Stimulated activated CD4-positive, alpha-beta T cell treated with anti-CD3 and anti-CD28 coated beads, Interleukin-1b, Interleukin-23, amount 100 ng/mL, for 48 hours (primary cell): ENCODE measurements at regions not wholly inside any gene's neighbourhood (a gene's known extent, or its start where the extent isn't known, plus 50 kb on each side); places are given as distances from the start of the nearest gene placed in this dataset.

Source experiments
- DNase-seq: peaks from one replicate; pipeline ENCODE4 v3.0.0-alpha.2; 2020

DNA sequence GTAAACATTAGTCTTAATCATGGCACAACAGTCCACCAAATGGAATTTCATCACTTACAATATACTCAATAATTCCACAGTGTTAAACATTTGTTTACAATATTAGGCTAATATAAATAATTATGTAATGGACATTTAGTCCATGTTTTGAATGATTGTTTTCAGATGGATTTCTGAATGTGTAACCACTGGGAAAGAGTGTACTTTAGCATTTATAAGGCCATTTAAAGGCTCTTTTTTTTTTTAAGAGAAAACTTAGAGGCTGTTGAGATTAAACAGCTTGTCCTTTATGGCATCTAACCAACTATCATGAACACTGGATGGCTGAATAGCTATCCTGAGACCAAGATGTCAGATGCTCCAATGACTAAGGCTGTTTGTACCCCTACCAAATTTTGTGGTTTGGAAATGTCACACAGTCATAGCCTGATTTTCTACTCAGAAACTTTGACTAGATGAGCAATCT is 248.3 kb upstream of the GLI3 start:
- no peak for DNase-seq

GRCh38 chr7:42483886-42484285 is 246.9 kb upstream of the GLI3 start:
- no peak for DNase-seq

GRCh38 chr7:42479816-42480633 is 243.0 kb upstream of the GLI3 start:
- DNase-seq: no peak

- DNase-seq: no peak
Observed at GRCh38 chr7:42479452-42479815, 242.4 kb upstream of the GLI3 start.

GRCh38 chr7:42478717-42479116 is 241.7 kb upstream of the GLI3 start:
- DNase-seq: no peak

DNA sequence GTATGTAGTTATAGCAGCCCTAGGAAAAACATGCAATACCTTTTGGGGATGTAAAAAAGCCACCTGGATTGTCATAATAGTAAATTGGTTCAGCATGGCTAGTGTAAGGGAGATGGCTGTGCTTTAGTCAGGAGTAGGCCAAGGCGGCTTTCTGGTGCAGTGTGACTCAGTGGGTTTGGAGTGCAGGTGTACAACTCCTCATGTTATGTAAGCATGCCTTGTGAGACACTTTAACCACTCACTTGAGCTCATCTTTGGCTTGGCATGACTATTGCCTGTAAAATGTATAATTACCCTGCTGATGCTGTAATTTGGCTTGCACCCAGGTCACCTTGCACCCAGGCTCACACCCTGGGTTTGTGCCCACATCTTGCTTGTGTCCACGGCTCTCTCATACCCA is 239.2 kb upstream of the GLI3 start:
- DNase-seq: no peak

GRCh38 chr7:42475082-42475481 is 238.1 kb upstream of the GLI3 start:
- no peak for DNase-seq

DNA sequence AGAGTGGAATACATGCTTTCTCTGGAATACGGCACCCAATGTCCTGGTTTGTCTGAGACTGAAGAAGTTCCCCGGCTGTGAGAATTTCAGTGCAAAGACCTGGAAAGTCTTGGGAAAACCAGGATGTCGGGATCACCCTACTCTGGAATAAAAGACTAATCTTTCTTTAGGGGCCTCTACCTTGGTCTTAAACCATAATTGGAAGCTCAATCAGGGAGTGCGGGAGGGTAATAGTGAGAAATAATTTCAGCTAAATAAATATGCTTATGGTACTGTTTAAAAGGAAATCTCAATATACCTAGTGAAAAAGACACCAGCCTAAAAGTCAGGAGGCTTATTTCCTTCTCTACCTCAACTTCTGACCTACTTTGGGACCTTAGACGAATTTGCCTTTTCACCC is 236.1 kb upstream of the GLI3 start:
- DNase-seq: no peak

DNA sequence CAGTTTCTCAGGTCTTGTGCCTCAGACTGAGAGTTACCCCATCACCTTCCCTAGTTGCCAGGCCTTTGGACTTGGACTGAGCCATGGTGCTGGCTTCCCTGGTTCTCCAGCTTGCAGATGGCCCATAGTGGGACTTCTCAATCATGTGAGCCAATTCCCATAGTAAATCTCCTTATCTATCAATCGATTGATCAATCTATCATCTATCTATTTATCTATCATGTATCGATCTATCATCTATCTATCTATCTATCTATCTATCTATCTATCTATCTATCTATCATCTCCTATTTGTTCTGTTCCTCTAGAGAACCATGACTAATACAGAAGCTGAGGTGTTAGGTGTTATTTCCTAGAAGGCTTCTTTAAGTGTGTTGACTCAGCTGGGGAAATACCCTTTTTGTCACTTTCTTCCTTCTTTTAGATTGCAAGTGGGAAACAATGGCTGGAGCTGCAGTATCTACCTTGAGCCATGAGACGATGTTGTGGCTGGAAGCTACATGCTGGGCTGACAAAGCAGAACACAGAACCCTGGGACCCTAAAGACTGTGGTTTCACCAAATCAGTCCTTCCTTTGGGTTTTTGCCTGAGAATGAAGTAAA is 234.7 kb upstream of the GLI3 start:
- no peak for DNase-seq

DNA sequence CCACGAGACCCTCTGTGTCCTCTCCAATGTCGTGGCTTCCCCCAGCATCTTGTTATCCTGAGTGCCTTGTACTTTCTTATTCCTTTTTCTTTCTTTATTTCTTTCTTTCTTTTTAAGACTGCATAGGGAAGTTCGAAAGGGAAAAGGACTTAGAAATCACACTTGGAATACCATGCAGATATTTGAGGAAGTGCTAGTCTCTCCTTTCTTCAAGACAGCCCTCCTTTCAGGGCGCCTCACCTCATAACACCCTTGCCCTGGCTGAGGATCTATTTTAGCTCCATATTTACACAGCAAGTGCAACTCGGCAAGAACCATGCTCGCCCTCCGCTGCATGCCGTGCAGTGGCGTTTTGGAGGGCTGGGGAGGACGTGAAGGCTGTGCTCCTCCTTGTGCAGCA is 232.3 kb upstream of the GLI3 start:
- DNase-seq: no peak

- no peak for DNase-seq
Observed at GRCh38 chr7:42468471-42468870, 231.5 kb upstream of the GLI3 start.

DNA sequence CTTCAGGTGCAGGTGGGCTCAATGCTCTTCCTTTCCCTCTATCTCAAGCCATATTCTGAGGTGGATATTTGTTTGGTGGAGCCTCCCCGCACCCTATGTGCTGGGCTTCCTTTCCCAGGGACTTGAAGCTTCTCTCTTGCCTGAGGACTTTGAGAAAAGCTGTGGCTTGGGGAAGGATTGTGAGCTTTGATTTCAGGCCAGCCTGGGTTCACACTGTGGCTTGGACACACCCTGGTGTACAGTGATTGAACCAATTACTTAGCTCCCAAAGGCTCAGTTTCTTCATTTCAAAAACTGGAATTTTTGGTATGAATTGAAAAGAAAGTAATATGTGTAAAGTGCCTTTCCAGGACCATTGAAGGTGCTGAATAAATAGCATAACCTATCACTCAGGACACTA is 224.5 kb upstream of the GLI3 start:
- DNase-seq: no peak

- DNase-seq: no peak
Observed at GRCh38 chr7:42460933-42461332, 223.9 kb upstream of the GLI3 start.

DNA sequence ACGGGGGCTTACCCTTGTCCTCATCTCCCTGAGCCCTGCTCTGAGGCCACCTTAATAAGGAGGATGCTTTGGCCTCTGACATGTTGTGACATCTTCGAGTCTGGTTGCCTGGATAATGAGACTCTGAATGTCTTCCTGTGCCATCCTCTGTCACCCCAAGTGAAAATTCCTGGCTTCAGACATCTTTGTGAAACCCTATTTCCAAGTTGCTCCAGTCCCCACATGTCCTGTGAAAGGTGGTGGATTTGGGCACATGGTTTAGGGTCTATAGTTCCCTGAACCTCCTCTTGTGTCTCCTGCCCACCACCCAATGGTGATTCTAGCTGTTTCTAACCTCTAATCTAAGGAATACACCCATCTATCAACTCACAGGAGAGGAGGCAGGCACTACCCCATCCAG is 223.1 kb upstream of the GLI3 start:
- DNase-seq: no peak

DNA sequence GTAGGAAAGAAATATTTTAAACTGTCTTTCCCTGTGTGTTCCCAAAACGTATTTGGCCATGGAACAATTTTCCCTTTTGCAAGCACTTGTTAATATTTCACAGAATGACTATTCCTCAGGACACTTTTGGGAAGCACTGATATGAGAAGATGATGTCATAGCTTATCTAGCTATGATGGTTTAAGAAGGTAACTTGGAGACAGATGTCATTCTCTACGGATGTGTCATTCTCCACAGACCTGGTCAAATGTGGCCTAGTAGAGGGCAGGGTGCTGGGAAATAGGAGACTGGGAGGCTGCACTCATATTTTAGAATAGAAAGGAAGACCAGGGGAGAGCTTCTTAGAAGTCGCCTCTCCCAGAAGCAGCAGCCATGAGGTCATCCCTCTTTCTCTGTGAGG is 220.7 kb upstream of the GLI3 start:
- DNase-seq: no peak

DNA sequence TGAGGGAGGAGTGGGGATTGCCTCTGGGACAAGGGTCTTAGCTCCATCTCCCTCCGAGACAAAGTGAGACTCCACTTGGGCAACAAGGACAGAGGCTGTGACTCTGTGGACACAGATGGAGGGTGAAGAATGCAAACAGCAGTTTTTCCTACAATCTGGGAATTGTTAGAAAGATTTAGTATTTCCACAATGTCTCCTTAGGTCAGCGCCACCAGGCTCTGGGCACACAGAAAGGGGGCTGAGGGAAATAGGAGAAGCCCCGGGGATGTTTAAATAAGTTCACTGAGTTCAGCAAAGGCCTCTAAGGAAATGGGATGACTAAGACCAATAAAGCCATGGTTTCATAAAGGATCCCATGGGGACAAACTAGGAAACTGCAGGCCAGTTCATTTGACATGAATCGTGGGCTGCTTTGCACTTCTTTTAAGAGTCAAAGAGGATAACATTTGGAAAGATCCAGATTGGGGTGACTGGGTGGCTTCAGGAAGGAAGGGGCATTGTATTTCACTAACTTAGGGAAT is 219.8 kb upstream of the GLI3 start:
- no peak for DNase-seq

GRCh38 chr7:42456267-42456666 is 219.3 kb upstream of the GLI3 start:
- DNase-seq: no peak

GRCh38 chr7:42453931-42454361 is 216.9 kb upstream of the GLI3 start:
- DNase-seq: no peak

DNA sequence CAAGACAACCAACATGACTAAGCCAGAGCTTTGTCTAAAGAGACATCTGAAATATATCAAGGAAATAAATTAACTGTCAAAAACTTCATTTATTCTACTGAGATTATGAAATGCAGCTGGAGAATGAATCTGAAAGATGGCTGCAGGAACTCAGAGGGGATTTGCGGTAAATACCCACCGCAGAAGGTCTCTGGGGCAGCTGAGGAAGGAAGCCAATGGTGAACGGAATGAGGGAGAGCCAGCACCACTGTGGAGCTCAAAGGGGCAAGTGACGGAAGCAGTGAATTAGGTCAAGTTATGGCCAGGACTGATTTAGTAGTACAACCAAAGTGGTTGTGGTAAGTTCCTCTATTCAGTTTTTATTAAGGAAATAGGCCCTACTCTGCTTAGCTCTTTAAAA is 215.3 kb upstream of the GLI3 start:
- no peak for DNase-seq

DNA sequence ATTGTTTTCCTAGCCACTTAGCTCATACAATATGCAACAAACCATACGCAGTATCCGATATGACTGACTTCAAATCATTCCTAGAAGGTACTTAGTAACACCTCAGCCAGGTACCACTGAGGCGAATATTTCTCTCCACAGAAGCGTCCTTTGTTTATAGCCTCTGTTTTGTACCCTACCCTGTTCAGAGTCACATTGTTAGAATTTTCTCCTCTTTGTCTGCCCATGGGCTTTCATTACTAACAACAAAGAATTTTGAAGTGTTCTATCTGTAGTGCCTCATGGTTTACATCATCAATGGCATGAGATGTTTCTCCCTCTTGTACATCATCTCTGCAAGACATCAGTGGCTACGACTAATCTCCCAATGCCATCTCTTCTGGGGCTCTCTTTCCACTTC is 212.4 kb upstream of the GLI3 start:
- DNase-seq: no peak

DNA sequence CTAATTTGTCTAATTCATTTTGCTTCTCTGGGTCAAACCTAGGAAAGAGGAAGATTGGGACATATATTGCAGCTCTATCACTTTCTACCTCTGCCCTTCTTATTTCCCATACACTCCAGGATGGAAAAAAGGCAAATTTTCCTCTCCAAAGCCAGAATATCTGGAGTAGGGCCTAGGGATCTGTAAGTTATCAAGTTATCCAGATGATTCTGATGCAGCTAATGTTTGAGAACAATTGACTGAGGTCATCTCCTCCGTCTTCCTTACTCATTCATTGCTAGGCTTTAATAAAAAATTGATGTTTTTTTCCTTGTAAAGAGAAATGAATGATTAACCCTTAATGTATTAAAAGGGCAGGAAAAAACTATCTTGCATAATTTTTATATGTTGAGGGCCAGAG is 211.9 kb upstream of the GLI3 start:
- DNase-seq: no peak

DNA sequence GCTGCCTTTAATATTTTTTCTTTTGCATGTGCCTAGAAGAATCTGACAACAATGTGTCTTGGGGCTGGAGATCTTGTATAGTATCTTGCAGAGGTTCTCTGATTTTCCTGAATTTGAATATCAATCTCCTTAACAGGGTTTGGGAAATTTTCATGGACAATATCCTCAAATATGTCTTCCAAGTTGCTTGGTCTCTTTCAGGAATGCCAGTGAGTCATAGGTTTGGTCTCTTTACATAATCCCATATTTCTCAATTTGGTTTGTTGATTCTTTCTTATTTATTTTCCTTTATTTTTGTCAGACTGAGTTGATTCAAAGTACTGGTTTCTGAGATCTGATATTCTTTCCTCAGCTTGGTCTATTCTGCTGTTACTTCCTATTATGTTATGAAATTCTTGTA is 208.7 kb upstream of the GLI3 start:
- DNase-seq: no peak

DNA sequence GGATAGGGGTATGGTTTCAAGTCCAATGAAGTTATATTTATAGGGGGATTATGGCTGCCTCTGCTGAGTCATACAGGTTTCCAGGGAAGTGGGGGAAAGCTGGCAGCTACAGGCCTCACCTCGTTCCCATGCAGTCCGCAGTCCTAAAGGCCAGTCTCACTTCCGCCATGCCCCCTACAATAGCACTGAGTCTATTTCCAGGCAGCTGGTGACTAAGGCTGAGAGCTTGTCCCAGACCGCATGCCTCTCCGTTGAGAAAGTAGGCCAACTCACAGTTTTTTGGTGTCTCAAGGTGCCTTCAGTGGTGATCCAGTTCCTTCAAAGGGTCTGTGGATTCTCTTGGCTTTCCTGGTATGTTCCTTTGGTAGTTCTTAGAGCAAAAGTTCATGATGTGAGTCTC is 203.9 kb upstream of the GLI3 start:
- no peak for DNase-seq

GRCh38 chr7:42432644-42433043 is 195.6 kb upstream of the GLI3 start:
- DNase-seq: no peak

DNA sequence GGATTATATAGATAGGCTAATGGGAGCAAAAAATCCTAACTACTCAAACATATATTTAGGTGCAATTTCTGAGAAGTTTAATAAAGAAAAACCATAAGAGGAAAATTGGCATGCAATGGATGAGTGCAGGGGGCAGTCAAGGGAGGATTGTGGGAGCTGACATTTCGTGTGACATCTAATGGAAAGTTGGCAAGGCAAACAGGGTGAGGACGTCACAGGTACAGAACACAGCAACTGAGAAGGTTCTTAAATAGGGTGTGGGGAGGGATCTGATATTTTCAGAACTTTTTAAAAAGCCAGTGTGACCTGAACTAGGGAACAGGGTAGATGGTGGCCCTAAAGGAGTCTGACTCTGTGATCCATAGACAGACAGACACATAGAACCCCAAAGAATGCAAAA is 194.9 kb upstream of the GLI3 start:
- DNase-seq: no peak
